ENCODE measurements at regions not wholly inside any gene's neighbourhood (a gene's known extent, or its start where the extent isn't known, plus 50 kb on each side); places are given as distances from the start of the nearest gene placed in this dataset.
A peak's percentile ranks its signal among the peaks of the same experiment; 100 is the strongest.

DNA sequence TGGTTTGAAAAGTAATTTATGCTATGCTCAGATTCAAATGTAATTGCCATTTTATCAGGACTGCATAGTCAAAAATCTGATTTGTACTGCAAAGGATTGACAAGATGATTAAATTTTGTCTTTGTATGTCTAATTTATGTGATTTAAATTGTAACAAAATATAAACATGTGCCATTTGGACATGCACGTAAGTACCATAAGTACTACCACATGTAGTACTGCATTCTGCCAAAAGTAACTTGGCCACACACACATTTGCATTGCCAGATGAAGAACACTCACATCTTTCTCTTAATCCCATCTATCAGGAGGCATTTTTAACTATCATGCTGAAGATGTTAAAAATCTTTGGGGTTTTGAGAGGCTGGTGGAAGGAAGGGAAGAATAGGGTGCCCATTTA, 133.3 kb downstream of the KLF12 start:
- no peak for DNase-seq (ENCODE audit: low spot score)

DNA sequence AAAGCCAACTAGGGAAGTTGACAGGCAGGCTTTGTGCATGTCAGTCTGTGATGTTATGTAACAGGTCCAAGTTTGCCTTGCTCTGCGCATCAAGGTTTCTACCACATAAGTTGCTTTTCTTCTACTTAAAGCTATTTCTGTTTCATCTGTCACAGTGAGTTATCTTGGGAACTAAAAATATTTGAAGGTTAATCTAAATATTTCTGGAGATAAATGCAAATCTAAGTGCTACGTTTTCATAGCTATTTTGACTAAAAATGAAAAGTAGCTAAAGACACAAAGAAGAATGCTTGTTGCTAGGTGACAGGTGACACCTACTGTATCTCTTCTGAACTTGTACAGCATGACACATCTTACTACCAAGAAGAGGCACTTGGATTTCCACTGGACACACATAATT, 135.6 kb downstream of the KLF12 start:
- no peak for DNase-seq (ENCODE audit: low spot score)

DNA sequence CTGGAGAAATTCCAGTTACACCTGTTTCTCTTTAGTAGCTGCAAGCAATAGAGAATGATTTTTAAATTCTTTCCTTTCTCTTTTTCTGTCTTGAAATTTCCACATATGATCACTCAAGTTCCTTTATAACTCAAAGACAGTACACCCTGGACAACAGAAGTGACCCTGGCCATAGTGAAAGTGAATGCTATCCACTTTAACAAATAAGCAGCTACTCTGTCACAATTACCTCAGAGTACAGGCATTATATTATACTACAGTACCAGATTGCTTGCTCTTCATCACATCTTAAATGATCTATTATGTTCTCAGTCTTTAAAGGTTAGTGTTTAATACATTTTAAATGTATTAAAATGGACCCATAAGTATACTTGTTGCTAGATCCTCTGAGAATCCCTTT, 136.2 kb downstream of the KLF12 start:
- no peak for DNase-seq (ENCODE audit: low spot score)

DNA sequence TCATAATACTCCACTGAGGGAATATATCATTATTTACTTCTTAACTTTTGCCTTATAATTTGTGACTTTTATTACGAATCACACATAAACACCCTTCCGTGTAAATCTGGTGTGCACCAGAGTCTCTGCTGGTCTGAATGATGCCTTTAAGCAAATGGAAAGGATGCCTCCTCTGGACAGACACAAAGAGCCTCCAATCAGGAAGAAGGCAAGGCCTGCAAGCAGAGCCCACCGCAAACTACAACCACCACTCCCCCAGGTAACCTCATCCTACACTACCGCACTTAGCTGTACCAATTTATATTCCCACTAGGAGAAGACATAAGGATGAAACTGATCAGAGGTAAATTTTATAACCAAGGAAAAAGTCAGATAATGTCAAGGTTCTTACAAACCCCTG, 137.6 kb downstream of the KLF12 start:
- no peak for DNase-seq (ENCODE audit: low spot score)

DNA sequence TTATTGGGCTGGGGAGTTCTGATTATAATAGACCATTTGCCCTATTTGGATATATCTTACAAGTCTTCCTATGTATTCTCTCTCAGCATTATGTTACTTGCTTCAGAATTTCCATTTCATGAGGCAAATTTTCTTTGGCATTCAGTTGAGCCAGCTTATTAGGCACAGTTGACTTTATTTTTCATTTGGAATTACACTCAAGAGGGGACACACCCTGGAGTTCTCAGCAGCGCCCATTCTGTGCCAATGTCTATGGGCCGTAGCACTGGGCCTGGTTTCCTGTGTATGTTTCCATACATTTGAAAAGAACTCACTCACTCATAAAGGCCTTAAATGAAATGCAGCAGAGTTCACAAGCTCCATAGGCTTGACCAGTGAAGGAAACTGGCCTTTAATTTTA, 138.5 kb downstream of the KLF12 start:
- DNase-seq (ENCODE audit: low spot score), result no peak

DNA sequence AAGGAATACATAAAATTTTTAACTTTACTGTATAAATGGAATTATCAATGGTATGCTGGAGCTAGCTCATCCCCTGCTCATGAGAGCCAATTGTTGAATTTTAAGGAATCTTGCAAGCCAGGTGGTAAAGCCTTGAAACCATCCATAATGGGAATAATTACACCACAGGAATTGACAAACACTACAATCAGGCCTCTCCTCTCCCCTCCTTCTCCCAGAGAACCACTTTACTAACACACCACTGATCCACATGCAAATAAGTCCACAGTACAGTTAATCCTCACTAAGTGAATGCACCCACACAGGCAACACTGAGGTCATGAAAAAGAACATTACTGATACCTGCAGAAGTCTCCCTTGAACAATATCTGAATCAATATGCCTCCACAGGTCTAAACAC, 140.5 kb downstream of the KLF12 start:
- DNase-seq (ENCODE audit: low spot score), result no peak

DNA sequence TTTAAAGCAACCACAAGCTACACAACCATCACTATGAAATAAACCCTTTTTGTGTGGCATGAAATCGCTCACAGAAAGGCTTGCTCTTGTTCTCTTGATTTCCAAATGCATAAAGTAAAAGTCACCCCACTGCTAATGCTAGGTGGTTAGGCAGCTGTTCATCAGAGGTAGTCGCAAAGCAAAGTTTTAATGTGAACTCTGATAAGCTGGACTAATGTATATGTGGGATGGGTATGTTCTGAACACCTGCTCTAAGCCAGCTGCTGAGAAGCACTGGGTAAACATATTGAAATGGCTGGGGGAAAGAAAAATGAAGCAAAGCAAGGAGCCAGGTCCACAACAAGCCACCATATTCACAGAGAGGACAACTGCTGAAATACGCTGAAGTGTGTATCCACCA, 142.3 kb downstream of the KLF12 start:
- DNase-seq (ENCODE audit: low spot score), result no peak

DNA sequence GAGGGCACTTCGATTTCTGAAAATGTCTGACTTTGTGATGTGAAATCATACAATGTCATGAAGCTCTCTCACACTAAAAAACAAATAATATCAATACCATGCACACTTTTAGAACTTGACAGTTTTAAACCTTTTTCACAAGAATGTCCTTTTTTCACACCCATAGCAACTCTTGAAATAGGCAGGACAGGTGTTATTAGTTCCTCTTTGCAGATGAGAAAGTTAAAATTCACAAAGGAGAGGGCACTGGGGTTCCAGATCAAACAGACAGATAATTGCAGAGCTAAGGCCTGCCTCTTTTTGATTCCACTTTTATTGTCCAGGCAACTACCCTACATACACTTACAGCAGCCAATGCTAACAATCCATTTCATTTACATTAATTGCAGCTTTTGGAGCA, 142.8 kb downstream of the KLF12 start:
- no peak for DNase-seq (ENCODE audit: low spot score)

DNA sequence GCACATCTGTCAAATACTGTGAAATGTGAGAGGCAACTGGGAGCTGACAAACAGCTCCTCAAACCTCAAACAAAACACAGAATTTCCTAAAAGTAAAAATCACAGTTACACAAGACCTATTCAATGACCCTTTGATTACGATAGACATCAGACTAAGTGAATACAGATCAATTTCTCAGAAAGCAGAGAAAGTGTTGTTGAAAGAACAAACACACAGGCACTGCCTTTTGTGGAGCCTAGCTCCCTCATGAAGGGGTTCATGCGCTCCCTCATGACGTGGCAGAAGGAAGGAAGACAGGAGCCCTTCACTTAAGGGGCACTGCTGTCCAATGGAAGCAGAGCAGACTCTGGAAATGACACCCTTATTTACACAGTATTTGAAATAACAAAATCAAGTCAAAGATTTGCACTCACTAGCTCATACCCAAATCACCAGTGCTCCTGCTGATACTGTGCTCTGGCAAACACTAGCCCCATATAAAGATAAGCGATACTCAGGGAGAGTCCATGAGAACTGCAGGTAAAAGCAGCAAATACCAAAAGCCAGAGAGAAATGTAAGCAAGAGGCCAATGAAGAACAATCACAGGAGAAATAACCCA, 144.9 kb downstream of the KLF12 start:
- no peak for DNase-seq (ENCODE audit: low spot score)

DNA sequence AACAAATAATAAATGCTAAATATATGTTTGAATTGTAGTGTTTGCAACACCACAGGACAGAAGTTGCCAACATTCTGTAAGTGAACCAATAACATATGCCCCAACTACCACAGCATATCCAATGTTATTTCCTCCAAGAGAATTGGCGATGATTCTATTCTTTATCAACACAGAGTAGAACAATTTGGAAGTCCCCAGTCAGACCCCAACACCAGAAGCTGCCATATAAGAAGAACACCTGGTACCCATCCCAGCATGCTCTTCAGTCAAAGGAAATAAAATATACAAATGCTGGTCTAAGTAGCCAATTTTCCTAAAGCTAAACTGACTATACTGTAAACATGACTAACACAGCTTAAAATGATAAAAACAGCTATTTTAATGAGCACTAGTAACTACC, 145.7 kb downstream of the KLF12 start:
- DNase-seq (ENCODE audit: low spot score), result no peak

DNA sequence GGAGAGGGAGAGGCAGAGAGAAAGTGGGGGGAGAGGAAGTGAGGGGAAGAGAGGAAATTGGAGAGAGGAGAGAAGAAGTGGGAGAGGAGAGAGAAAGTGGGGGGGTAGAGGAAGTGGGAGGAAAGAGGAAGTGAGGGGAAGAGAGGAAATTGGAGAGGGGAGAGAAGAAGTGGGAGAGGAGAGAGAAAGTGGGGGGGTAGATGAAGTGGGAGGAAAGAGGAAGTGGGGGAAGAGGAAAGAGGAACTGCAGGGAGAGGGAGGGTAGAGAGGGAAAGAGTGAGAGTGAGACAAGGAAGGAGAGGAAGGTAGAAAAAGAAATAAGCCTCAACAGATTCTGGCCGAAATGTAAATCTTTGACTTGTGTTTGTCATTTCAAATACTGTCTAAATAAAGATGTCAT, 146.6 kb downstream of the KLF12 start:
- no peak for DNase-seq (ENCODE audit: low spot score)

DNA sequence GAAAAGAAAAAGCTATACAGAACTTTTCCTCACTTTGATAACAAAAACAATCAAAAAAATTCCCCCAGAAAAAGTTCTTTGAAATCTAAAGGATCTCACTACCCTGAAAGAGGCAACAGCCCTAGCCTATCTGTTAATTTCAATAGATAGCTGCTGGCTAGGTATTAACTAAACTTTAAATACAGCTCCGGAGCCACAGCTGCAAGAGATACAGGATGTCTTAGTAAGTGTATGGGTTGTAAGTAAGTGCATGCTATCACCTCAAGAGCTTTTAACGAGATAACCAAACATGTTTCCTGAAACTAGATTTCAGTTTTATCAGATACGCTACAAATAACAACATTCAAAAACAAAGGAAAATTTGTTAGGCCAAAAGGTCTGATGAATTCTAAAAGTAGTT, 148.4 kb downstream of the KLF12 start:
- no peak for DNase-seq (ENCODE audit: low spot score)

DNA sequence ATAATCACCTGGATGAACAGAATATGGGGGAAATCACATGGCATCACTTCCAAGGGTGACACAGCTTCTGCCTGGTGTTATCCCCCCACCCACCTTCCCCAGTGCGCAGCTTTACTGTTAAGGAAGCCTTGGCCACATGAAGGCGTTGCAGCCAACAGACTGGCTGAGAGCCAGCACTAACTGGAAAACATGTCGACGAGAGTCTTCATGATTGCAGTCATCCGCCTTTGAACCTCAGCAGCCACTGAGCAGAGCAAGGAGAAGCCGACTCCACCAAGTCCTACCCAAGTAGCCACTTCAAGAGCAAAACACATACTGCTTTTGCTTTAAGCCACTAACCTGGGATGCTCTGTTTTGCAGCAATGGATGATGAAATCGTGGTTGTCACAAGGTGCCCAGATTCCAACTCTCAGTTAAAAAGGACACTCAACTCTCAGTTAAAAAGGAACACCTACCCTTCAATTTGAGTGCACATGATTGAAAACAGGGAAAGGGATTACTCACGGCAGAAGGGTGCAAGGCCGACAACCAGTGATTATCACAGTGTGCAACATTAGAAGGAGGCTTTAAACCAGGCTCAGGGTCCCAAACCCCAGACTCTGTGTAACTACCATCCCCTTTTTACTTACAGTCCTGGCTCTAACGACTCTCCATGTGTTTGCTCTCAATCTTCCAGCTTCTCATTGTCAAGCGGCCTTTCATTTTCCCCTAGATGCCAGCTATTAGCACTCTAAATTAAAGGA, 149.1 kb downstream of the KLF12 start:
- DNase-seq (ENCODE audit: low spot score), result no peak

DNA sequence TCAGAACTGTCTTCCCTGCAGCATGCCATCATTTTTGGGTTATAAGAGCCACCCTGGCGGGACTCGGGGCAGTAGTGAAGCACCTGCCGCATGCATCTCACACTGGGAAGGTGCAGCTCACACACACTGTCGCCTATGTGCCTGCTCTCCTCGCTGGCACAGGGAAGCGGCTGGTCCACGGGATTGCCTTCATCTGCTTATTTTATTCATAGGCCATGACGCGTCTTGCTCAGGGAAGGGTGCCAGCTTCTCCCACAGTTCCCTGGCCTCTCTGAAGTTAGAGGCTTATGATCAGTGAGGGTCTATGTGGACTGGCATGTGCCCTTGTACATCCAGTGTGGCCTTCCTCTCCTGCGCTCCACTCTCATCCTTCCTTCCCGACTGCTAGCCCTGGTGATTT, 150.0 kb downstream of the KLF12 start:
- no peak for DNase-seq (ENCODE audit: low spot score)

DNA sequence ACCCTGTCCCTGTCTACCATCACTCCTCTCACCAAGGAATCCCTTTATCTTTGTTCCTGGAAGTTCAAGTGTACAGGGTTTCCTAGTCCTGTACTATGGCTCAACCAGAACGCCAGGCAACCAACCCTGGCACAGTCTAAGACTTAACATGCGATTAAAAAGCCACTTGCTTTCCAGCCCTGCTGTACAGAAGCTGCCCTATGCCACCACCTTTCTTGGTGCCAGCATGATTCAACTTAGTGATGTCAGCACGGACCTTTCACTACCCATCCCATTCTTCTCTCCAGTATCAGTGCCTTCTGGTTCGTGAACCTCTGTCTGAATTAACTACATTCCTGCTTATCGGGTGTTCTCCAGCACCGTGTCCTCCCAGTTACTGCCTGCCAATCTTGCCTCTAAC, 151.1 kb downstream of the KLF12 start:
- DNase-seq (ENCODE audit: low spot score), result no peak

DNA sequence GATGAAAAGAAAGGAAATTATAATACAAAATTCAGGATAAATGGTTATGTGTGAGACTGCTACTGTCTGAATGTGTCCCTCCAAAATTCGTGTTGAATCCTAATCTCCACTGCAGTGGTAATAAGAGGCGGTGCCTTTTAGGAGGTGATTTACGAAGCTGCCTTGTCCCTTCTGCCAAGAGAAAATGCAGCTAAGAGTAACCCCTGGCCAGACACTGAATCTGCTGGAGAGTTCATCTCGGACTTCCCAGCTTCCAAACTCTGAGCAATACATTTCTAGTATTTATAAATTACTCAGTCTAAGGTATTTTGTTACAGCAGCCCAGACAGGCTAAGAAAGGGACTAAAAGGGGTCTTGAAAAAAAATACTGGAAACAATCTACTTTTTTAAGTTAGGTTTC, 152.6 kb downstream of the KLF12 start:
- peak; percentile 11 for DNase-seq (ENCODE audit: low spot score)

DNA sequence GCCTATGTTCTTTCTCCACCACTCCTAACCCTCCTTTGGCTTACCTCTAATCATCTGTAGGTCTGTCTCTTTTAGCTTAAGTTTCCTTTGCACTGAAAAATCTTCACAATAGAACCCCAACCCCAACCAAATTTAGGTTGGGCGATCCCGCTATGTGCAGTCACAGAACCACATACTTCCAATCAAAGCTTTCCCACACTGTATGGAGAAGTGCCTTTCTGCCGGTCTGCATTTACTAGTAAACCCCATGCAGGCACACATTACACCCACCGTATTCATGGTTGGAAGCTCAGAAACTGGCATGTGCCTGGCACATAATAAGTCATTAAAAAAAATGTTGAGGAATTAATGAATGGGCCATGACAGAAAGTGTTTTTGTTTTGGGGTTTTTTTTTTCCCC, 158.4 kb downstream of the KLF12 start:
- DNase-seq (ENCODE audit: low spot score), result no peak

DNA sequence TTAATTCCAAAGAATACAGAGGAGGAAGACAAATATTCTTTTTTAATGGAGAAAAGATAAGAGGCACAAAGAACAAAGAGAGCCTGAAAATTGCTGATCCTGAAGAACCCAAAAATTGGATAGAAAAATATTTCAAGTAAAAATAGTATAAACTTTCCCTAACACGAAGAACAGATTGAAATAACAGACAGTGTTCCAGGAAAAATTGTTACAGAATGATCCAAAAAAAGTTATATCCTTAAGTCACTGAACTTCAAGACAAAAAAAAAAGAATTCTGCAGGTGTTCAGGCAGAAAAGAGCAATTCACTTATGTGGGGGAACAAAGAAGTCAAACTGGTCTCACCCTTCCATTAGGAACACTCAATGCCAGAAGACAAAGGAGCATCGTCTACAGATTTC, 160.2 kb downstream of the KLF12 start:
- no peak for DNase-seq (ENCODE audit: low spot score)

DNA sequence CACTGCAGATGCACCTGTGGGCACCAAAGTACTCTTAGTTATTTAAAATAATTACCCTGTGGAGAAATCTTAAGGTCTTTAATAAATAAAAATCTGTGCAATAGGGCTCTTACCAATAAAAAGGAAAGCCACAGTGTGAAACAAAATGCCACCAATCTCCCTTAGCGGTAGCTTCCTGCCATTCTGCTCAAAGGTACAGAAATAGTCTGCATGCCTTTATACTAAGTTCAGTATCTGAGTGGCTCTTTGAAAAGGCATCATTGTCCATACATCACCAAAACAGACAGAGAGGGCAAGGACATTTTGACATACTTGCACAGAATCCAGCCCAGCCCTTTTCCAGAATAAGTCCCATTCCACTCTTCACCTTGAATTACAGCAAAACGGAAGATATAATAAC, 161.0 kb downstream of the KLF12 start:
- no peak for DNase-seq (ENCODE audit: low spot score)

DNA sequence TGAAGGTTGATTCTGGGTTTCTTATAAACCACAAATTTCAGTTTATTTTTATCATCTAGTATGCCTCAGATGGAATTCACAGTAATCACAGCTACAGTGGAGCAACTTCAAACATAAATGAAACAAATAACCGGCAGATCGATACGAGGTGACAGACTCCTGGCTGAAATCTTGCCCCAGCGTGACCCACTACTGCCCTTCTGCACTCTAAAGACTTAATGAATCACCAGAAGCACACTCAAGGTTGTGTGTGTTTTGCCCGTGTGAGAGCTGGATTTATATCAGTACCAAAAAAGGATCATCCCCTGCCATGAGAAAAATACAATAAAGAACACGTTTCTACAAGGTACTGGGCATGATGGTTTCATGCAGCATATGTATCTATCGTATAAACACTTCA, 161.7 kb downstream of the KLF12 start:
- no peak for DNase-seq (ENCODE audit: low spot score)

DNA sequence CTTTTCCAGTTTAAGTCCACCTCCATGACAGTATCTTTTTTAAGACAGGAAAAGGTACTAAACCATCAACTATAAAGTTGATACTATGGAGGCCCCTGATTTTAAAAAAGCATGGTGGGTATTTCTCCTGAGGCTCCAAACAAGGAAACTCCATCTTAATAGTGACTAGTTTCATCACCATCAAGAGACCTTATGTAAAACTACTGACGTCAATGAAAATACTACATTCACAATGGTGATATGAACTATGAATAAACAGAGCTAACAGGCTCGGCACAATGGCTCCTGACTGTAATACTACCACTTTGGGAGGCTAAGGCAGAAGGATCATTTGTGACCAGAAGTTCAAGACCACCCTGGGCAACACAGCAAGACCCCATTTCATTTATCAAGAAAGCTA, 162.7 kb downstream of the KLF12 start:
- DNase-seq (ENCODE audit: low spot score), result no peak

DNA sequence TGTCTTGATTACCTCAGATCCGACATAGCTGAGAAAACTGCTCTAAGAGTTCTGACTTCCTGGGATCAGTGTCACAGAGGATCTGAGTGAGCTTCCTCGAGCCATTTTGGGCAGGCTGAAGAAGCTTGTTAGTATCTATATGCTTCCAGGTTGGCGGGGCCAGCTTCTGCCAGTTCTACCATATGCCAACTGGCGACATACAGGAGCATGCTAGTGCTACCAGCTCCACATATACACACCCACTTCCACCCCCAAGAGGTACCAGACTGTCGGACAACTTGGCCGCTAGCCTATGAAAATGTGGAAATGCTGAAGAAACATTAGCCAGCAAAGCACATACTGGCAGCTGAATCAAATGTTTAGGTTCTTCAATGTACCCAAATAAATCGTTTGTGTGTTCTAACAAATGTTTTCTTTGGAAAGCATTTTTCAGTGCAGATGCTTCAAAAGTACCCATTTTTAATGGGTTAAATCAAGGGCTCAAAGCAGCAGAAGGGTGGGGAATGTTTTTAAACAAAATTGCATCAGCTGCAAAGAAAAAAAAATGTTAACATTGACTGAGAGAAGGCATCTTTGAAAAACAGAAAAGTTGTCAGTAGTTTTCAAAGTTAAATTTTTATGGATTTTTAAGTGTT, 163.7 kb downstream of the KLF12 start:
- DNase-seq (ENCODE audit: low spot score), result no peak

DNA sequence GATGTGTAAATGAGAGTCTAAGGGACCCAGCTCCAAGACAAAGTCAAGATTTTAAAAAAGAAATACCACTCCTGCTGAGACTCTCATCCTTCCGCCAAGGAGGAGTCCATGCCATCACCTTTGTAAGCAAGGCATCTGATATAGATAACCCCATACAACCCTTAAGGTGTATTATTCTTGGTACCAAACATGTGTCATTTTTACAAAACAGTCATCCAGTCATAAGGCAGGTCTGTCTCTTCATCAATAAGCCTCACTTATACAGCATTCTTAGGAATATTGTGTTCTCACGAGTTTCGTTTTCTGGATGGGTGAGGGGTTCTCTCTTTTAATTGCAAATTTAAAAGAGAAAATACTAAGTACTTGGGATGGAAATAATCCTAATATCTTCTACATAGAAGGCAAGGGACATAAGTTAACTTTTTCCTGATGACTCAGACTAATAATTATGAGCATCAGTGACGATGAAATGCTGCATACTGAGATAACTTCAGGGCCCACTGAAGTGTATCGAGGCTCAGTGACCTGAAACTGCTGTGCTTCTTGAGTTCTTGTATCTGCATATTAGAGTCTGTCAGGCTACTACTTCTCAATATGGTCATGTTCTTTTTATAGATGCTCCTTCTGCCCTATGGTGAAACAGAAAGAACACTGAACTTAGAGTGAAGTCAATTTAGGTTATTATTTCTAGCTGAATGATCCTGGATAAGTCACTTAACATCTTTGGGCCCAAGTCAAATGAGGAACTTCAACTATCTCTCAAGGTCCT, 166.6 kb downstream of the KLF12 start:
- no peak for DNase-seq (ENCODE audit: low spot score)

Measured in GM03348 (cell line).